ENCODE measurements at regions not wholly inside any gene's neighbourhood (a gene's known extent, or its start where the extent isn't known, plus 50 kb on each side); places are given as distances from the start of the nearest gene placed in this dataset.
"Not testable (repeated sequence)": the region's sequence is repeated elsewhere in the genome, so short reads cannot be mapped to it uniquely, and the experiment has no call there.

GRCh38 chr9:107809871-107810460 is 320.4 kb upstream of the KLF4 start:
- peak; percentile 18 for DNase-seq

GRCh38 chr9:107807183-107807582 is 317.6 kb upstream of the KLF4 start:
- DNase-seq, result peak; percentile 53

- DNase-seq, result no peak
Observed at GRCh38 chr9:107805201-107805600, 315.6 kb upstream of the KLF4 start.

- no peak for DNase-seq
Observed at GRCh38 chr9:107794259-107794658, 304.7 kb upstream of the KLF4 start.

GRCh38 chr9:107793541-107793940 is 304.0 kb upstream of the KLF4 start:
- DNase-seq, result no peak

GRCh38 chr9:107792596-107792995 is 303.0 kb upstream of the KLF4 start:
- DNase-seq, result no peak

- DNase-seq, result no peak
Observed at GRCh38 chr9:107792006-107792405, 302.4 kb upstream of the KLF4 start.

GRCh38 chr9:107789001-107789700 is 299.6 kb upstream of the KLF4 start:
- no peak for DNase-seq

GRCh38 chr9:107786561-107786960 is 297.0 kb upstream of the KLF4 start:
- no peak for DNase-seq

GRCh38 chr9:107784235-107784958 is 294.8 kb upstream of the KLF4 start:
- peak; percentile 92 for DNase-seq

GRCh38 chr9:107782789-107783188 is 293.2 kb upstream of the KLF4 start:
- DNase-seq, result no peak

GRCh38 chr9:107782381-107782780 is 292.8 kb upstream of the KLF4 start:
- DNase-seq, result peak; percentile 74

GRCh38 chr9:107780960-107781359 is 291.4 kb upstream of the KLF4 start:
- DNase-seq, result no peak

- no peak for DNase-seq
Observed at GRCh38 chr9:107779731-107780130, 290.2 kb upstream of the KLF4 start.

GRCh38 chr9:107778661-107779060 is 289.1 kb upstream of the KLF4 start:
- no peak for DNase-seq

- DNase-seq, result not testable (repeated sequence)
Observed at GRCh38 chr9:107774099-107774498, 284.5 kb upstream of the KLF4 start.

GRCh38 chr9:107772988-107773387 is 283.4 kb upstream of the KLF4 start:
- DNase-seq, result no peak

GRCh38 chr9:107770716-107771115 is 281.1 kb upstream of the KLF4 start:
- DNase-seq, result no peak

- DNase-seq, result no peak
Observed at GRCh38 chr9:107768224-107768623, 278.7 kb upstream of the KLF4 start.

GRCh38 chr9:107767711-107768110 is 278.1 kb upstream of the KLF4 start:
- DNase-seq, result no peak

- DNase-seq, result not testable (repeated sequence)
Observed at GRCh38 chr9:107763469-107763868, 273.9 kb upstream of the KLF4 start.

GRCh38 chr9:107761307-107761706 is 271.7 kb upstream of the KLF4 start:
- no peak for DNase-seq

- no peak for DNase-seq
Observed at GRCh38 chr9:107760469-107761242, 271.1 kb upstream of the KLF4 start.

- DNase-seq, result no peak
Observed at GRCh38 chr9:107759823-107760166, 270.2 kb upstream of the KLF4 start.

All from EL (cell line).